HepG2 (cell line): ENCODE measurements at regions not wholly inside any gene's neighbourhood (a gene's known extent, or its start where the extent isn't known, plus 50 kb on each side); places are given as distances from the start of the nearest gene placed in this dataset.

Source experiments
- ATAC-seq: fragments of 200-7000 bp; cut with Tn5 transposase; 3 replicates; pipeline ENCODE4 v1.9.1; 2020; ENCODE audit warnings: mild to moderate bottlenecking, moderate library complexity
- BruUV-seq: library from RNA; stranded (reverse); fragments of 400-500 nt; replicated peaks from 2 replicates; lab custom pipeline; 2021; lab: Mats Ljungman, UMichigan
- CTCF ChIA-PET: fragments of 300-600 bp; formaldehyde crosslinking; extraction: SDS; loops from one replicate; lab custom pipeline; 2021; ENCODE audit warnings: low total read pairs, inconsistent platforms, low intra/inter-chr PET ratio; lab: Yijun Ruan, JAX
- POLR2A ChIA-PET: fragments of 350-600 bp; sonication (Branson Sonifier 250); formaldehyde crosslinking; loops from one replicate; lab custom pipeline; 2020; ENCODE audit warnings: antibody characterized with exemption, inconsistent platforms; lab: Yijun Ruan, JAX
- DNase-seq: peaks from one replicate; pipeline ENCODE4 v3.0.0-alpha.2; 2015; ENCODE audit warnings: low spot score
- FAIRE-seq: peaks from 3 replicates; lab custom pipeline; 2011; peaks lifted over from hg19 to GRCh38; lab: Jason Lieb, UNC
- H2AFZ ChIP-seq: one replicate; pipeline ENCODE4 v1.6.1; 2011; ENCODE audit warnings: low read length, inconsistent platforms
- H3K27ac ChIP-seq: fragments of 300-600 bp; 3 replicates; pipeline ENCODE4 v1.8.0; 2011; ENCODE audit warnings: mixed run types, mild to moderate bottlenecking, mixed read lengths, low read length, inconsistent platforms; ENCODE audit not compliant: insufficient read depth; ENCODE audit errors: extremely low read length
- H3K27me3 ChIP-seq, 2 experiments: fragments of 200-600 bp in 1 of 2; 2 replicates in 1 of 2; 3 replicates in 1 of 2; pipeline versions ENCODE4 v1.6.0 to v1.8.0; 2011; ENCODE audit warnings: low read length in 2 of 2, mild to moderate bottlenecking in 2 of 2, moderate library complexity in 2 of 2, inconsistent platforms in 1 of 2; ENCODE audit not compliant: insufficient read depth in 2 of 2, control insufficient read depth in 1 of 2
- H3K36me3 ChIP-seq, 2 experiments: fragments of 200-600 bp in 1 of 2; replicated peaks in 1 of 2; 2 replicates in 1 of 2; 3 replicates in 1 of 2; pipeline versions ENCODE4 v1.5.1 to v1.8.0; 2011; ENCODE audit warnings: low read length in 2 of 2, inconsistent platforms in 1 of 2; ENCODE audit not compliant: insufficient read depth in 2 of 2, control insufficient read depth in 1 of 2
- H3K4me1 ChIP-seq: 2 replicates; pipeline ENCODE4 v1.5.1; 2012; ENCODE audit warnings: low read length, inconsistent platforms; ENCODE audit not compliant: insufficient read depth
- H3K4me2 ChIP-seq: 2 replicates; pipeline ENCODE4 v1.6.0; 2011; ENCODE audit warnings: low read depth, low read length, inconsistent platforms
- H3K4me3 ChIP-seq, 3 experiments: fragments of 200-600 bp in 1 of 3; sonication (generic), shearing (Covaris generic) in 1 of 3; replicated peaks in 1 of 3; 2 replicates each; pipeline ENCODE4 v1.5.1; 2011 to 2016; ENCODE audit warnings: low read length in 3 of 3, inconsistent platforms in 2 of 3, low read depth in 2 of 3, mild to moderate bottlenecking in 2 of 3, control low read depth in 1 of 3, mixed read lengths in 1 of 3; ENCODE audit not compliant: insufficient read depth in 1 of 3
- H3K79me2 ChIP-seq: one replicate; pipeline ENCODE4 v1.6.1; 2011; ENCODE audit warnings: low read length, inconsistent platforms; ENCODE audit not compliant: insufficient read depth
- H3K9ac ChIP-seq: 2 replicates; pipeline ENCODE4 v1.6.0; 2011; ENCODE audit warnings: mild to moderate bottlenecking, low read depth, low read length, inconsistent platforms; ENCODE audit not compliant: insufficient read depth
- H3K9me3 ChIP-seq: 2 replicates; pipeline ENCODE4 v1.5.1; 2012; ENCODE audit warnings: mild to moderate bottlenecking, low read length
- H4K20me1 ChIP-seq: 2 replicates; pipeline ENCODE4 v1.6.0; 2011; ENCODE audit warnings: inconsistent platforms, mild to moderate bottlenecking, low read length, moderate library complexity; ENCODE audit not compliant: insufficient read depth
- ELF1 ChIP-seq: sonication (generic); formaldehyde crosslinking; IDR thresholded peaks from 2 replicates; pipeline ENCODE4 v1.4.0; 2020; ENCODE audit warnings: missing genetic modification reagents
- FOXP1 ChIP-seq, 2 experiments: fragments of 450-650 bp in 1 of 2; IDR thresholded peaks; 2 replicates each; pipeline ENCODE4 v1.6.1; 2017 to 2018; ENCODE audit warnings: antibody characterized with exemption in 1 of 2
- HOXA3 ChIP-seq: sonication (generic); formaldehyde crosslinking; IDR thresholded peaks from 2 replicates; pipeline ENCODE4 v1.5.0; 2020; ENCODE audit warnings: missing genetic modification reagents
- KDM5A ChIP-seq: fragments of 200-600 bp; sonication (generic); IDR thresholded peaks from 2 replicates; pipeline ENCODE4 v1.7.0; 2018; ENCODE audit warnings: antibody characterized with exemption, mild to moderate bottlenecking, low read length, borderline replicate concordance
- MED13 ChIP-seq: sonication (generic); formaldehyde crosslinking; IDR thresholded peaks from 2 replicates; pipeline ENCODE4 v1.5.0; 2020; ENCODE audit warnings: missing genetic modification reagents
- POLR2G ChIP-seq: fragments of 200-400 bp; formaldehyde crosslinking; IDR thresholded peaks from 2 replicates; pipeline ENCODE4 v1.6.1; 2018; ENCODE audit warnings: mild to moderate bottlenecking, low read depth, low read length, moderate library complexity
- SIX1 ChIP-seq: sonication (generic); formaldehyde crosslinking; IDR thresholded peaks from 2 replicates; pipeline ENCODE4 v1.4.0; 2020; ENCODE audit warnings: missing genetic modification reagents, borderline replicate concordance
- SNRNP70 ChIP-seq: fragments of 200-400 bp; formaldehyde crosslinking; IDR thresholded peaks from 2 replicates; pipeline ENCODE4 v1.6.1; 2017; ENCODE audit warnings: mild to moderate bottlenecking, low read depth, low read length, moderate library complexity
- SPEN ChIP-seq: sonication (generic); formaldehyde crosslinking; IDR thresholded peaks from 2 replicates; pipeline ENCODE4 v1.5.1; 2020; ENCODE audit warnings: low read depth, mild to moderate bottlenecking, missing genetic modification reagents
- YY1 ChIP-seq: IDR thresholded peaks from 2 replicates; pipeline ENCODE4 v1.6.1; 2011; ENCODE audit warnings: low read length, low read depth, moderate library complexity, mild to moderate bottlenecking; ENCODE audit not compliant: insufficient read depth, insufficient replicate concordance
- ZNF350 ChIP-seq: sonication (generic); formaldehyde crosslinking; IDR thresholded peaks from 2 replicates; pipeline ENCODE4 v1.4.0; 2020; ENCODE audit warnings: mild to moderate bottlenecking, low read depth, missing genetic modification reagents, borderline replicate concordance
- ZNF577 ChIP-seq: sonication (generic); formaldehyde crosslinking; IDR thresholded peaks from 2 replicates; pipeline ENCODE4 v1.4.0; 2020; ENCODE audit warnings: mild to moderate bottlenecking, low read depth, missing genetic modification reagents, borderline replicate concordance
- ZNF746 ChIP-seq: sonication (generic); formaldehyde crosslinking; IDR thresholded peaks from 2 replicates; pipeline ENCODE4 v1.8.0; 2022; ENCODE audit warnings: mild to moderate bottlenecking, missing genetic modification reagents
- ZNF749 ChIP-seq: sonication (generic); formaldehyde crosslinking; IDR thresholded peaks from 2 replicates; pipeline ENCODE4 v1.8.0; 2022; ENCODE audit warnings: mild to moderate bottlenecking, missing genetic modification reagents, moderate library complexity, borderline replicate concordance
- WGBS: methylation state at CpG from one replicate; pipeline ENCODE4 v1.1.6; 2017; ENCODE audit warnings: low lambda C conversion rate; 5-methylcytosine and 5-hydroxymethylcytosine counted together
- in situ Hi-C: cut with HindIII; loops from 2 replicates; pipeline ENCODE4 v1.10.0; 2017; ENCODE audit warnings: low pct_unique_long_range_greater_than_20kb; ENCODE audit not compliant: extremely low pct_ligation_motif_present
- intact Hi-C: fragments of 100-400 bp; cut with micrococcal nuclease; formaldehyde crosslinking; loops from one replicate; pipeline ENCODE4 v1.10.0; 2022; ENCODE audit not compliant: unreplicated experiment
- TF ChIP-seq, protein P1 (sequence below): sonication (generic); formaldehyde crosslinking; IDR thresholded peaks from 2 replicates; pipeline ENCODE4 v1.9.0; 2021; ENCODE audit warnings: missing genetic modification reagents, mild to moderate bottlenecking, borderline replicate concordance
- TF ChIP-seq, protein P2 (sequence below): sonication (generic); formaldehyde crosslinking; IDR thresholded peaks from 2 replicates; pipeline ENCODE4 v1.4.0; 2020; ENCODE audit warnings: missing genetic modification reagents, borderline replicate concordance
- TF ChIP-seq, protein P3 (sequence below): sonication (generic); formaldehyde crosslinking; IDR thresholded peaks from 2 replicates; pipeline ENCODE4 v1.4.0; 2020; ENCODE audit warnings: low read depth, mild to moderate bottlenecking, missing genetic modification reagents

GRCh38 chr10:1989090-1989489 lies 251.8 kb upstream of the ADARB2 start (continued):
- TF ChIP-seq SNRNP70 (no peak), ZNF749 (CRISPR knock-in tag) (no peak), HOXA3 (CRISPR knock-in tag) (no peak)

DNA sequence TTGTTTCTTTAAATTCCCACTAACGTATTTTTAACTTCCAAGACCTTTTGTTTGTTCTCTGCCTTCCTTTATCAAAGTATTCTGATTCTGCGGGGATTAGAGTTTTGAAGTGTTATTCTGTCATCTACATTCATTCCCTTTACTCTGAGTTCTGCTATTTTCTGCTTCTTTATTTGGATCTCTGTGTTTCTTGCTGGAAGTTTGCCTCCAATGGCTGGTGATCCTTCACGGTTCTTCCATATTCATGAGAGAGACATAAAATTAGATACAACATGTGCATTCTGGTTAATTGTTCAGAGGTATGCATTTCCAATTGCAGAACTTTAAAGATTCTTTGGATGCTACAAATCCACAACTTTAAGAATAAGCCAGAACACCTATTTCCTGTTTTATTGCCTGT lies 244.7 kb upstream of the ADARB2 start:
- Histone ChIP-seq H3K4me2 (no peak overlapping the region), H2AFZ (no peak overlapping the region), H3K79me2 (no peaks in the 10 kb centered on the region), H4K20me1 (no peaks in the 10 kb centered on the region), H3K4me3 (no peak overlapping the region), H3K9ac (no peak overlapping the region), H3K36me3 (no peaks in the 10 kb centered on the region), H3K27me3 (no peaks in the 10 kb centered on the region), H3K4me1 (no peaks in the 10 kb centered on the region), H3K9me3 (no peaks in the 10 kb centered on the region), H3K27ac (no peak overlapping the region)
- no peak for DNase-seq
- ChIA-PET POLR2A (no interaction called here), CTCF (no interaction called here)
- in situ Hi-C loops, result no loop called here
- intact Hi-C loops, result no loop called here
- no peak for FAIRE-seq
- 2% methylated on average over 3 of the region's 3 CpGs for WGBS
- BruUV-seq, result no TSS peak
- TF ChIP-seq POLR2G (no peak), FOXP1 (IDR thresholded peaks at IDR 0.05) (no peak), FOXP1 (CRISPR knock-in tag; IDR thresholded peaks at IDR 0.05) (no peak), ZNF350 (CRISPR knock-in tag) (no peak), SIX1 (CRISPR knock-in tag) (no peak), ZNF577 (CRISPR knock-in tag) (no peak), MED13 (CRISPR knock-in tag) (no peak), KDM5A (no peak), YY1 (no peak), ELF1 (CRISPR knock-in tag) (no peak), SPEN (CRISPR knock-in tag) (no peak), ZNF746 (CRISPR knock-in tag) (no peak)
- TF ChIP-seq, protein P1, sequence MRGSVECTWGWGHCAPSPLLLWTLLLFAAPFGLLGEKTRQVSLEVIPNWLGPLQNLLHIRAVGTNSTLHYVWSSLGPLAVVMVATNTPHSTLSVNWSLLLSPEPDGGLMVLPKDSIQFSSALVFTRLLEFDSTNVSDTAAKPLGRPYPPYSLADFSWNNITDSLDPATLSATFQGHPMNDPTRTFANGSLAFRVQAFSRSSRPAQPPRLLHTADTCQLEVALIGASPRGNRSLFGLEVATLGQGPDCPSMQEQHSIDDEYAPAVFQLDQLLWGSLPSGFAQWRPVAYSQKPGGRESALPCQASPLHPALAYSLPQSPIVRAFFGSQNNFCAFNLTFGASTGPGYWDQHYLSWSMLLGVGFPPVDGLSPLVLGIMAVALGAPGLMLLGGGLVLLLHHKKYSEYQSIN, result no peak
- TF ChIP-seq, protein P2, sequence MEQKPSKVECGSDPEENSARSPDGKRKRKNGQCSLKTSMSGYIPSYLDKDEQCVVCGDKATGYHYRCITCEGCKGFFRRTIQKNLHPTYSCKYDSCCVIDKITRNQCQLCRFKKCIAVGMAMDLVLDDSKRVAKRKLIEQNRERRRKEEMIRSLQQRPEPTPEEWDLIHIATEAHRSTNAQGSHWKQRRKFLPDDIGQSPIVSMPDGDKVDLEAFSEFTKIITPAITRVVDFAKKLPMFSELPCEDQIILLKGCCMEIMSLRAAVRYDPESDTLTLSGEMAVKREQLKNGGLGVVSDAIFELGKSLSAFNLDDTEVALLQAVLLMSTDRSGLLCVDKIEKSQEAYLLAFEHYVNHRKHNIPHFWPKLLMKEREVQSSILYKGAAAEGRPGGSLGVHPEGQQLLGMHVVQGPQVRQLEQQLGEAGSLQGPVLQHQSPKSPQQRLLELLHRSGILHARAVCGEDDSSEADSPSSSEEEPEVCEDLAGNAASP (CRISPR knock-in tag), result no peak
- TF ChIP-seq, protein P3, sequence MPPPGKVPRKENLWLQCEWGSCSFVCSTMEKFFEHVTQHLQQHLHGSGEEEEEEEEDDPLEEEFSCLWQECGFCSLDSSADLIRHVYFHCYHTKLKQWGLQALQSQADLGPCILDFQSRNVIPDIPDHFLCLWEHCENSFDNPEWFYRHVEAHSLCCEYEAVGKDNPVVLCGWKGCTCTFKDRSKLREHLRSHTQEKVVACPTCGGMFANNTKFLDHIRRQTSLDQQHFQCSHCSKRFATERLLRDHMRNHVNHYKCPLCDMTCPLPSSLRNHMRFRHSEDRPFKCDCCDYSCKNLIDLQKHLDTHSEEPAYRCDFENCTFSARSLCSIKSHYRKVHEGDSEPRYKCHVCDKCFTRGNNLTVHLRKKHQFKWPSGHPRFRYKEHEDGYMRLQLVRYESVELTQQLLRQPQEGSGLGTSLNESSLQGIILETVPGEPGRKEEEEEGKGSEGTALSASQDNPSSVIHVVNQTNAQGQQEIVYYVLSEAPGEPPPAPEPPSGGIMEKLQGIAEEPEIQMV (CRISPR knock-in tag), result no peak
- ATAC-seq, result no peak
